Suprapubic skin (tissue), 3 donors: ENCODE measurements at regions not wholly inside any gene's neighbourhood (a gene's known extent, or its start where the extent isn't known, plus 50 kb on each side); places are given as distances from the start of the nearest gene placed in this dataset.

ENCODE experiments used
- POLR2A ChIP-seq, 2 donors: fragments of 450-650 bp; IDR thresholded peaks; one replicate each; pipeline ENCODE4 v1.6.1; 2017; ENCODE audit warnings: antibody characterized with exemption in 2 of 2, mild to moderate bottlenecking in 2 of 2, moderate library complexity in 2 of 2
- TF ChIP-seq, protein P1 (sequence below), 2 donors: fragments of 200-600 bp in 1 of 2; fragments of 450-650 bp in 1 of 2; sonication (generic) in 1 of 2; IDR thresholded peaks; one replicate each; pipeline ENCODE4 v1.5.1; 2016 to 2019; ENCODE audit warnings: antibody characterized with exemption in 2 of 2, mild to moderate bottlenecking in 1 of 2, moderate library complexity in 1 of 2

DNA sequence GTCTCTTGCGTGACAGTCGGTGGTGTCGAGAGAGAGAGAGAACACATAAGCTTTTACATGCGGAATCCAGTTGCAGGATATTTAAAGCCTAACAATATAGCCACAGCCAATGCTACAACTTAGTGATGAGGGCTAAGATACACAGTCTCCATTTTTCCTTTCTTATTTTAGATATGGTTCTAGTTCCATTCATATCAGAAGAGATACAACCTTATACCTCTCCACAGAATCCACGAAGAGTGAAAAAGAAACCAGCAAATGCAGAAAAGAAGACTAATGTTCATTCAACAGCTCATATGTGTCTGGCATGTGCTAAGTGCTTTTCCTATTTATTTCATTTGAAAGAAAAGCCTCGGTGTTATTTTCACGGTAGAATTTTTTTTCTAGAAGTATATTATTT, 249.0 kb upstream of the SLITRK1 start:
- TF ChIP-seq, protein P1, sequence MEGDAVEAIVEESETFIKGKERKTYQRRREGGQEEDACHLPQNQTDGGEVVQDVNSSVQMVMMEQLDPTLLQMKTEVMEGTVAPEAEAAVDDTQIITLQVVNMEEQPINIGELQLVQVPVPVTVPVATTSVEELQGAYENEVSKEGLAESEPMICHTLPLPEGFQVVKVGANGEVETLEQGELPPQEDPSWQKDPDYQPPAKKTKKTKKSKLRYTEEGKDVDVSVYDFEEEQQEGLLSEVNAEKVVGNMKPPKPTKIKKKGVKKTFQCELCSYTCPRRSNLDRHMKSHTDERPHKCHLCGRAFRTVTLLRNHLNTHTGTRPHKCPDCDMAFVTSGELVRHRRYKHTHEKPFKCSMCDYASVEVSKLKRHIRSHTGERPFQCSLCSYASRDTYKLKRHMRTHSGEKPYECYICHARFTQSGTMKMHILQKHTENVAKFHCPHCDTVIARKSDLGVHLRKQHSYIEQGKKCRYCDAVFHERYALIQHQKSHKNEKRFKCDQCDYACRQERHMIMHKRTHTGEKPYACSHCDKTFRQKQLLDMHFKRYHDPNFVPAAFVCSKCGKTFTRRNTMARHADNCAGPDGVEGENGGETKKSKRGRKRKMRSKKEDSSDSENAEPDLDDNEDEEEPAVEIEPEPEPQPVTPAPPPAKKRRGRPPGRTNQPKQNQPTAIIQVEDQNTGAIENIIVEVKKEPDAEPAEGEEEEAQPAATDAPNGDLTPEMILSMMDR (IDR thresholded peaks at IDR 0.05), result no peak
- TF ChIP-seq POLR2A (IDR thresholded peaks at IDR 0.05), result no peak
